ENCODE measurements at regions not wholly inside any gene's neighbourhood (a gene's known extent, or its start where the extent isn't known, plus 50 kb on each side); places are given as distances from the start of the nearest gene placed in this dataset.
"Not testable (repeated sequence)": the region's sequence is repeated elsewhere in the genome, so short reads cannot be mapped to it uniquely, and the experiment has no call there.

DNA sequence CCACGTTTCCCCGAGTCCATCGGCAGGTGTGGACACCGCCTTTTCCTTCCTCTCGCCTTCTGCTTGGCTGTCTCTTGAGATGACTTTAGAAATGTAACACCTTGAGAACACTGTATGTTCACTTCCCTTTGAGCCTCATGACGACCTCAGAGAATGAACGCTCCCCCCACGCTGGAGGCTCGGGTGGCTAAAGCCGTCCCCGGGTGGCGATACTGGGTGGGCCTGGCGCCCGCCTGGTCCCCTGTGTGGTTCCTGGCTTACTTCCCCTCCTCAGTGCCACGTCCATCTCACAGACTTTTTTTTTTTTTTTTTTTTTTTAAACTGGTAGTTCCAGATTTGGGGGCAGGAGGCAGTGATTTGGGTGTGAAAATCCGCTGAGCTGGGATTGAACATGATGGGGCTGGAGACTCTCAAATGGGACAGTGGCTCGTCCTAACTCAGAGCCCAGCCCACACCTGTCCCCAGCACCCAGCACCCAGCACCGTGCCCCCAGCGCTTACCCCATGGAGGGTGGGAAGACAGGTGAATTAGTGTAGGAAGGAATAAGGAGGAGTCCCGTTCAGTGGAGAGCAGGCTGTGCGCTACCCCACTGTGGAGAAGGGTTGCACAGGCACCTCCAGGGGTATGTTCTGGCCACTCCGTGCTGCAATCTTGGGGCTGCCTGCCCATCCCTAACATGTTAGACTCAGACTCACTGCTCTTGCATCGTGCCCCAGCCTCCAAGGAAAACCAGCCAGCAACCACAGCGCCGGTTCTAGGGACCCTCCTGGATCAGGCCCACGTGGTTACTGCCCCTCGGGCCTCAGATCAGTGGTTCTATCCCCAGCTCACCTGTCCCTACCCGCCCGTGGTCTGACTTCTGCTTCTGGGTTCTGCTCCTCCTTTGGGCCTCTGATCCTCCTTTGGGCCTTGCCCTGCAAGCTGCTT lies 174.0 kb downstream of the ASB1 start:
- DNase-seq (ENCODE audit: low spot score): no peak

DNA sequence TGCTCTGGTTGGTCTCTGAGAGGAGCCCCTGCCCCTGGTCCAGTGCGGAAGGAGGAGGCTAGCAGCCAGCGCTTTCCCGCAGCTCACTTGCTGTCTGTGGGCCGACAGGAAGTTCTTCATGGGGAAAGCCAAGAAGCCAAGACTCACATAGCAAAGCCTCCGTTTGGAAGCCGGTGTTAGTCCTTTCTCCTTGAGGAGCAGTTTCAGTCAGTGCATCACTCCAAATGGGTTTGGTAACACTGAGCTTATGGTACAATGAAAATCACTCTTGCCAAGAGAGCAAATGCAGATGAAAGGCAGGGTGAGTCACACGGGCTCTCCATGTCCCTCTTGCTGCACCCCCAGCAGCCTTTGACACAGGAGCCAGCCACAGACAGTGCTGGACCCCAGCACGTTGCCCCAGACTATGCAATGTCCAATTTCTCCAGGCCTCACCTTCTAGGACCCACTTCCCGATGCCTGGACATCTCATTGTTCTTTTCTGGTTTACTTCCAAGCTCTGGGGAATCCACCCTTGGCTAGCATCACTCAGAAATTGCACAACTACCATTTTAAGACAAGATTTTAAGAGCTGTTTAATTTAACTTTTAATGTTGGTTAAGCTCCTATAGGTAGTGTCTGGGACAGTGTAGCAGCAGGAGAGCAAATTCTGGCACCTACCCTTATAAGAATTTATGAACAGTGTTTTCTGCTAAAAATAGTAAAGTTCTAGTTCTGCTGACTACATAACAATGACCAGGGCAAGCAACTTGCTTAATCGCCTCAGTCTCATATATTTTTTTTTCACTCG lies 174.9 kb downstream of the ASB1 start:
- DNase-seq (ENCODE audit: low spot score): no peak

DNA sequence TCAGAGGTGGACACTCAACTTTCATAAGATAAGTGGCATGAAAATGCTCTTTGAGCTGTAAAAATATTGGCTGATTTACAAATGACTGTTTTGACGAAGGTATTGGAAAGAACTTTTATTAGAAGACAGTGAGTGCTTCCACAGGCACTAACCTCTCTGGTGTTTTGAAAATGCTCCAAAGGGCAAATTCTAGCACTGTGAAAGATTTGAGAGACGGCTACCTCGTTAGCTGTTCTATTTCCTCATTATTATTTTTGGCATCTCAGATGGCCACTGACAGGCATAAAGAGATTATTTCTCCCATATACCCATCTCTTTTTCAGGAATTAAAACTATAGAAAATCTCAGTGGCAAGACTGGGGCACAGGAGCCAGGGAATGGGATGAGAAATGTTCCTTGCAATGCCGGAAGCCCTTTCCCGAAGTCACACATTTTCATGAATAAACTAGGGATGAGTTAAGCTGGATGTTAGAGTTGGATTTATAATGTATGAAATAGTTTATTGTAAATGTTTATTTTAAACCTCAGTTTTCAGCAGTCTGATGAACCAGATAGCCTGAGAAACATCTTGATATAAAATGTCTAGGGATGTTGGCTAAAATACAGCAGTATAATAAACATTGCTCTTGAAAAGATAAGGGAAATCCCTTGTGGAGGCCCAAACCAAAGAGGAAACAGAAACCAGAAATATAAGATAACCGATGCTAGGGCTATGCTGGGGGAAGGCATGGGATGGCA lies 175.7 kb downstream of the ASB1 start:
- DNase-seq (ENCODE audit: low spot score): no peak

DNA sequence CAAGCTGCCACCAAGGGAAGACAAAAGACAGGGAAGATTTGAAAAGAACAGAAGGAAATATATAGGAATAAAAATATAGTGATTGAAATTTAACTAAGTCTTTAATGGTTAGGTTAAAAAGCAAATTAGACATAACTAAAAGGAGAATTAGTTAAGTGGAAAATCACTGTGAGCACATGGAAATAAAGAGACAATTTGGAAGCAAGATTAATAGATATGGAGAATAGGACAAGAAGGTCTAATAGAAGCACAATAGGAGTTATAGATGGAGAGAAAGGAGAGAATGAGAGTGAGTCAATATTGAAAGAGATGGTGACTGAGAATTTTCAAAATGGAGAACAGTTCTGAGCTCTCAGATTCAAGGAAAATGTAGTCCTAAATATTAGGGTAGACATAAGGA lies 176.9 kb downstream of the ASB1 start:
- no peak for DNase-seq (ENCODE audit: low spot score)

DNA sequence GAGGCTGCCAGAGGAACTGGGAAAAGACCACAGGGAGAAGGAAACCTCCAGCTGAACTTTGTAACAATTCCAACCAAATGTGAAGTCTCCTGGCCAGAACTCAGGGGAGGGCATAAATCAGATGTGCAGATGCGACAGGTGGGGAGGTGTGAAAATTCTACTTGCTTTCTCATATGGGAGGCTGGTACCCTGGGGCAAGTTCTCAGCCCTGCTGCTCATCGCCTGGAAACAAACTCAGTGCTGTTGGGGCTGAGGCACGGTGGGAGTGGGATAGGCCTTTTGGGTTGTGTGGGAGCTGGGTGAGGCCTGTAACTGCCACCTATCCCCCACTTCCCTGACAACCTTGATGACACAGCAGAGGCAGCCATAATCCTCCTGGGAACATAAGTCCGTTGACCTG lies 179.6 kb downstream of the ASB1 start:
- no peak for DNase-seq (ENCODE audit: low spot score)

DNA sequence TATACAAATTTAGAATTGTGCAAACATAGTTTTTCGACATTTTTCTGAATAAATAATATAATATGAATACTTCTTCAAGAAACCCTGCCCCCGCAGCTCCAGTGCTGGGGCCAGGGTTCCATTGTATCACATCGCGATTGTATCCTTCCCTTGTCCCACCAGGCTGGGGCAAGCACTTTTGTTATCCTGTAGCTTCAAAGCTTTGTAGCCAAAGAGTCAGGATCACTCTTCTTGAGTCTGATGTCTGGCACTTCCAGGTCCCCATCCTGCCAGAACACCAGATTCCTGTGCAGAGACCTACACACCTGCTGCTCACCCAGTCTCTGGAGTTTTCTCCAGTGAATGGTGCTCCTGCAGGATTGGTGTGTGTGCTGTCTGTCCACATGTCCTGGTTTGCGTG lies 186.9 kb downstream of the ASB1 start:
- DNase-seq (ENCODE audit: low spot score): no peak

DNA sequence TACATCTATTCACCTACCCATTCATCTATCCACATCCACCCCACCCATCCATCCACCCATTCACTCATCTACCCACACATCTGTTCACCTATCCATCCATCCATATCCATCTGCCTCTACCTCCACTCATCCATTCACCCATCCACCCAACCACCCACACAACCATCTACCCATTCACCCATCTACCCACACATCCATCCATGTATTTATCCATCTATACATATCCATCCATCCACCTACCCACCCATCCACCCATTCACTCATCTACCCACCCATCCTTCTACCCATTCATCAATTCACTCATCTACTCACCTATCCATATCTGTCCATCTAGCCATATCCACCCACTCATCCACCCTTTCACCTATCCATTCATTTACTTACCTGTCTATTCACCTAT lies 187.6 kb downstream of the ASB1 start:
- DNase-seq (ENCODE audit: low spot score): no peak

DNA sequence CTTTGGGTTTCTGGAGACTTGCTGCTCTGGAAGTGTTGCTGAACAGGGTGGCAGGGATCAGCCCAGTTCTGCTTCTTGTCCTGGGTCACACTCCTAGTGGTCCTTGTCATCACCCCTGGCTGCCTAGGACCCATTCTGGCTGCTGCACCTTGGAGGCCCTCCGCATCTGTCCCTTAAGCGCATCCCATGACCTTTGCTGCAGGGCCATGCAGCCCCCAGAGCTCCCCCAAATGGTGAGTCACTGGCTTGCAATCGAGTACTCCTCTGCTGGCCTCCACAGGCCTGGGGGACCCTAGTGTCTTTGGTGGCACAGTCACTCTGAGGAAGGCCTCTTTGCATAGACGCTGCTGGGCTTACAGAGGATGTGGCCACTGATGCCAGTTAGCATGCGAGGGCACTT lies 188.5 kb downstream of the ASB1 start:
- no peak for DNase-seq (ENCODE audit: low spot score)

DNA sequence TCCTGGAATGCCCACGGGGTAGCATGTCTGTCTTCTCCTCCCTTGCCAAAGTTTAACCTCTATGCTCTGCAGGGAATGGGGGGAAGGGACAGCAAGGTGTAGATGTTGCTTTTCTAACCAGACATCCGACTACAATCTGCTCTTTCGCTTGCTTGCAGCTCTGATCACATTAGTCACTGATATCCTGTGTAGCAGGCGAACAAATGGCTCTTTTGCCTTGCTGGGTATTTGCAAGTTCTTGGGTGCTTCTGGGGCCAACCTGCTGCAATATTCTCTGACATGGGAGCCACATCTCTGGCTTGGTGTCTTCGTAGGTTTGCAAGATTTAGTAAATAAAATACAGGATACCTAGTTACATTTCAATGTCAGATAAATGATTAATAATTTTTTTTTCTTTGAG lies 190.0 kb downstream of the ASB1 start:
- DNase-seq (ENCODE audit: low spot score): no peak

DNA sequence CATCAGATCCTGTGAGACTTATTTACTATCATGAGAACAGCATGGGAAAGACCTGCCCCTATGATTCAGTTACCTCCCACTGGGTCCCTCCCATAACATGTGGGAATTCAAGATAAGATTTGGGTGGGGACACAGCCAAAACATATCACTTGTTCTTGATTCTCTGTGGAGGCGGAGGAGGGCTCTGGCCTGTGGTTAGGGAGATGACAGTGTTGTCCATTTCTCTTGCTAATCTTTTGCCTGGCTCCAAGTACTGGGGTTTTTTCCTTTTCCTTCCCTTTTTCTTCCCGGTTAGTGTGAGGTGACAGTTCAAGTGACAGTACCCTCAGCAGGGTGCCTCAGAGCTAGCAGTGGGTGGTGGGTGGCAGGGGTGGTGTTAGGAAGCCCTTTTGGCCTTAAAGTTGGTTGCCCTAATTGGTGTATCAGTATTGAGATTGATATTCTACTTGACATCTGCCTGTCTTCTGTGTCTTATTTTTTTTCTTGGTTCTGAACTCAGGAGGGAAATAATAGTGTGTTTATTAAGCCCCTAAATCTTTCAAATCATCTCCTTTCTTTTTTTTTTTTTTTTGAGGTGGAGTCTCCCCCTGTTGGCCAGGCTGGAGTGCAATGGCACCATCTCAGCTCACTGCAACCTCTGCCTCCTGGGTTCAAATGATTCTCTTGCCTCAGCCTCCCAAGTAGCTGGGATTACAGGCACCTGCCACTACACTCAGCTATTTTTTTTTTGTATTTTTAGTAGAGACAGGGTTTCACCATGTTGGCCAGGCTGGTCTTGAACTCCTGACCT lies 192.0 kb downstream of the ASB1 start:
- DNase-seq (ENCODE audit: low spot score): not testable (repeated sequence)

DNA sequence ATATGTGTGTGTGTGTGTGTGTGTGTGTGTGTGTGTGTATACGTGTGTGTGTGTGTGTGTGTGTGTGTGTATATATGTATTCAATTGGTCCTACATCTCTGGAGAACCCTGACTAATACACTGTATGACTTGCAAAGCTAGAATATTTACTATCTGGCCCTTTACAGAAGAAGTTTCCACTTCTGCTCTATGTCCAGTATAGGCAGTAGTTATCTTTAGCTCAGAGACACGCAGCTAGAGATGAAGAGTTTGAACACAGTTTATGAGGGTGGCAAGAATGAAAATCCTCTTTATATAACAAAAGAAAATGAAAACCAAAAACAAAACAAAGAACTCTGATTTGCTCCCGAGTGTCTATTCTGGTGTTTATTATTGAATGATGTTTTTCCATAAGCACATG lies 201.2 kb downstream of the ASB1 start:
- DNase-seq (ENCODE audit: low spot score): no peak

DNA sequence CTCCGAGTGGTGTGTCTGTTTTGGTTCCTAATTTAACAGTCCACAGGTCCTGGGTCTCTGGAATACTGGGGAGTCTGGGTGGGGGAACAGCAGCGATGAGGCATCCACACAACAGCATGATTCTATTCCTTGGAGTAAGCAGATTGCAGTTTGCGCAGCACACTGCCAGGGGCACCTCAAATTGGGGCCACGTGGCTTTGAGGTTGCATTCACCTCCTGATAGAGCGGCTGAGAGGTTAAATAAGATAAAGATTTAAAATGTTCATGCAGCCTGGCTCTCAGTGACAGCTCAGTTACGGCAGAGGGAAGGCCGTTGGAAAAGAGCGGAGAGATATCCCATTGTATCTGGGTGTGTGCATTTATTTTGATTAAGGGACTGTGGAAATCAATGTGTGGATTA lies 202.3 kb downstream of the ASB1 start:
- no peak for DNase-seq (ENCODE audit: low spot score)

DNA sequence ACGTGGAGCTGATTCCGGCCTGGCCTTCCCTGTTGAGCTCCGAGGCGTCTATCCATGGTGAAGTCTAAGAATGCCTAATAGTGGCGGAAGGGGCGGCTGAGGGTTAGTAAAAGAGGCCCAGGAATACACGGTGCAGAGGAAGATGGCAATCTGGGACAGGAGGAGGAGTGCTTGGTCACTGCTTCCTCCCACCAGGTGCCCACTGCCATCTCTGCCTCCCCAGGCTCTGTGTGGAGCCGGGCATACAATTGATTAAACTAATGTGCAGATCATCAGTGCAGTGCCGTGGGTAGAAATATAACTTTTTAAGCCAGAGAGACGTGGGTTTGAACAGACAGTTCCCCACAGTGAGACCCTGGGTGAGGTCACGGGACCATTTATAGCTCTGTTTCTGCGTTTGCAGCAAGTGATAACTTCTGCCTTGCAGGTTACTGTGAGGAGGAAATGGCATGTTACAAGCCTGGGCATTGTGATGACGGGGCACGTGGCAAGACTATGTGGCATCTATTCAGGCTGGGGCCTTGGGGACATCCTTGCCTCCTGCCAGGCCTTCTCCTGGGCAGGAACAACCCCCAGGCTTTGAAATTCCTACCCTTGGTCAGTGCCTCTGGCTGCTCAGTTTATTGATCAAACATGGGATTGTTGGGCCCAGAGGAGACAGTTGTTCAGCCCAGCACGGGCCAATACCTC lies 204.9 kb downstream of the ASB1 start:
- no peak for DNase-seq (ENCODE audit: low spot score)

DNA sequence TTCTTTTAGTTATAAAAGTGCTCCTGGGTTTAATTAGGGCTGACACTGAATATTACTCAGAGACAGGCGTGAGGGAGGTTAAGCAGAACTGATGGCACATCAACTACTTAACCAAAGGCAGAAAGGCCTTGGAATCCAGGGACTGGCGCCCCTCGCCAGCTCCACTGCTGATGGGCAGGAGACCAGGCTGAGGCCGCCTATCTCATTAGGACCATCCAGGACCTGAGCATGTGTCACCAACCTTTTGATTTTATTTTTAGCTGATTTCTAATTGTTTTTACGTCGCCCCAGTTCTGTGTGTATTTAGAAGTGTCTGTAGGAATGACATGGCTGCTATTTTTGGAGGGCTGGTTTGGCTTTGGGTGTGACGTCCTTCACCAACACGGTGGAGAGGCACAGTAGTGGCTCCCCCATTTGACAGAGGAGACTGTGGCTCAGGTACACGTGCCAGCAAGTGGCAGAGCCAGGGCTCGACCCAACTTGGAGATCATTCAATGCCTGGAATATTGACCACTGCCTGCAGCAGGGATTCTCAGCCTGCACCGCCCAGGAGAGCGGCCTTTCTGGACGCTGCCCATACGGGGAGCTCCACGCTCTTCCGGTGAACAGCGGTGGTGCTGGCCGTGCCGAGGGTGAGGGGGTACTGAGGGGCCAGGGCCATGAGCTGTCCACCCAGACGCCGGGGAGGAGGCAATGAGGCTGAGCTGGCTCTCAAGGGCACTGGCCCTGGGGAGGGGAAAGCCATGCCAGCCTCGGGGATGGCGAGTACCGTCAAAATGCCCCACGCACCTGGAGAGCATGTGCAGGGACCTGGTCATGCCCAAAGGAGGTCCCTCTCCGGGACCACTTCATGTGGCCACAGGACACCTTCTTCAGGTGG lies 205.7 kb downstream of the ASB1 start:
- DNase-seq (ENCODE audit: low spot score): no peak

DNA sequence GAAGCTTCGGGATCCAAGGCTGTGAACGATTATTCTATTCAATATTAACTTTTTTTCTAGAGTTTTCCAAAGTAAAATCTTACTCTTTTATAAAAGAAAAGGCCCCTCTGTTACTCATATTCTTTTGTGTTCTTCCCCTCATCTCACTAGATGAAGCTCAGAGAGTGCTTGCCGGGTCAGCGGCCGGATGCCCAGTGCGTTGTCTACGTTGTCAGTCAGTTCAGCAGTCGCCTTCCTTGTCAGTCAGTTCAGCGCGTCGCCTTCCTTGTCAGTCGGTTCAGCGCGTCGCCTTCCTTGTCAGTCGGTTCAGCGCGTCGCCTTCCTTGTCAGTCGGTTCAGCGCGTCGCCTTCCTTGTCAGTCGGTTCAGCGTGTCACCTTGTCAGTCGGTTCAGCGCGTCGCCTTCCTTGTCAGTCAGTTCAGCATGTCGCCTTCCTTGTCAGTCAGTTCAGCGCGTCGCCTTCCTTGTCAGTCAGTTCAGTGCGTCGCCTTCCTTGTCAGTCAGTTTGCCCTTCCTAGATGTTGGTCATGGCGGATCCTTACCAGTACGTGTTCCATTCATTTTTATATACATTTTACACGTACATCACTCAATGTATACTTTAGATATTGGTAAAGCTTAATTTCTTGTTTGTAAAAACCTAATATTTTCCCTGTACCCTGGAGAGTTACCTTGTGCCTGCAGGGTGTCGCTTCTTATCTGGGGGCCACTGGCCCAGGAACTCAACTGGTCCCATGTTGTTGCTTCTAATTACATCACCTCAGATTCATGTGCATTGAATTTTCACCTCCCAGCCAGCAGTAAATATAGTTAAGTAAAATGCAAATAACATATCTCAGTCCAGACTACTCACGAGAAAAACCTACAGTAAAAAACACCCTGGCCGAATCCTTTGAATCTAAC lies 206.9 kb downstream of the ASB1 start:
- no peak for DNase-seq (ENCODE audit: low spot score)

DNA sequence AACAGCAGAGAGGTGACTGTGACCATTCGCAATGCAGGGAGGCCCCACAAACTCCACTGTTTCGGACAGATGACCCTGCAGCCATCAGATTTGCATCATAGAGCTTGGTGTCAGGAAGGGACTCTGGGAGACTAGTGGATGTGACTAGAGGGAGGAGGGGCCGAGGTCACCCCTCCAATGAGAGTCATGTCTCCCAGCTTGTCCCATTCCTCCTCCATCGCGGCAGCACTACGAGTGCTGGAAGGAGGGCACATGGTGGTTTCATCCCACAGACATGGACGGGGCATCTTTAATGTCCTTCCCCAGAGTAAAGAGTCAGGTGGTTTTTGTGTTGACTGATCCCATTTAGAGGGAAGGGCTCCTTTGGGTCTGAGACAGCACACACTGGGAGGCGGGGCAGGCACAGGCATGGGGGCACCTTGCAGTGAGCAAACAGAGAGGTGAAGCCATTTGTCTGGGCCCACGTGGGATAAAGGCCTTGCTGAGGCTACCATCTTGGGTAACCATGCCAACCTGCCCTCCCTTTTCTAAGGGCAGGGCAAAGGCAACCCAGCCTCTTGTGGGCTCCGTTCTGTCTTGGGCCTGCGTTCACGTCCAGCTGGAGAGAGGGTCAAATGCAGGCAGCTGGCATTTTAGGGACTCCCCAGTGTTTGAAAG lies 208.1 kb downstream of the ASB1 start:
- DNase-seq (ENCODE audit: low spot score): no peak

DNA sequence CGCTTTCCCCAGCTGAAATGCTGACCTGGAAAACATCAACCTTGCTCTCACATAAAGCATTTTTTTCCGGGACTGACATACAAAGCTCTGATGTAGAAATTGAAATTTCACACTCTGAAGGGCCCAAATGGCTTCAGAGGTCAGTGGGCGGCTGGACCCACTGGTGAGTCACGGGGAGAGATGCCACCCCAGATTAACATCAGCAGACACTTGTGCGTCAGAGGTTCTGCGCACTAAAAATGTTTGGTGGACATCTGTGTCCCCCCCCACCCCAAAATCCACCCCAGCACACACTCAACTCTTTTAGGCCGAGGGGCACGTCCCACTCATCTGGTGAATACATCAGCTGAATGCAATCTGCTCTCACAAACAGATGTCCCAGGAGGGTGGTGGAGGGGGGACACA lies 208.9 kb downstream of the ASB1 start:
- DNase-seq (ENCODE audit: low spot score): no peak

DNA sequence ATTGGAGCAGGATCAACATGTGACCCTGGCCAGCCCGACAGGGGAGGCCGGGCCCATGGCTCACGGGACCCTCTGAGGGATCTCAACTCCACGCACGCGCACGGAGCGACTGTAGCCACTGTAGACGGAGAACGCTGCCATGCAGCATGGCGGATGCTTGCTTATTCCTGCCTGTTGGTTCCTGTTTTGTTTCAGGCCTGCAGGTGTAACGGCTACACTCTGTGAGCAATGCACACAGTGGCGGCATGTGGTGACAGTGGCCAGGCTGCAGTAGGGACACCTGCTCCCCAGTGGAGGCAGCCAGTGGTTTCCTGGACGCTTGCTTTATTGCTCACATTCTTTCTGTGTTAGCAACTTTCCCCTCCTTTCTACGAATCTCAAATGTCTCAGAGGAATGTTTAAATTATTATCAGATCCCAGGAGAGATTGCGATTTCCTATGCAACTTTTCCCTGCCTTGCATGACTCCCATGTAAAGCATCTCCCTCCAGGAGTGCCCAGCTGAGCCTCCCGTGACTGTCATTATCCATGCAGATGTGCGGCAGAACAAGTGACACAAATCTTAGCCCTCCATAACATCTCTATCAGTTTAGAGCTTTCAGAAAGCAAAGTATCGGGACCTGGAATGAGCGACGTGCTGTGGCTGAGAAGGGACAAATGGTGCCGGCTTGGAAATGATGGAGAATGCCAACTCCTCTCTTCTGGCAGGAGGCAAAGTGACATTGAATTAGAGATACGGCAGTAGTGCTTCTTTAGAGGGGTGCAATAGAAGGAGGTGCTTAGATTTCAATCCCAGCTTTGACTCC lies 209.7 kb downstream of the ASB1 start:
- peak; percentile 18 for DNase-seq (ENCODE audit: low spot score)

Data from LoVo (cell line).